NCI-H146 (cell line): ENCODE measurements at regions not wholly inside any gene's neighbourhood (a gene's known extent, or its start where the extent isn't known, plus 50 kb on each side); places are given as distances from the start of the nearest gene placed in this dataset.

Experiments used
- DNase-seq: peaks from one replicate; lab custom pipeline; 2025; lab: John Stamatoyannopoulos, UW

- peak; percentile 15 for DNase-seq
Measured at GRCh38 chr11:23680488-23681230, 816.2 kb upstream of the LUZP2 start.

GRCh38 chr11:23684701-23685100, 812.2 kb upstream of the LUZP2 start:
- no peak for DNase-seq

GRCh38 chr11:23687991-23688390, 808.9 kb upstream of the LUZP2 start:
- no peak for DNase-seq

GRCh38 chr11:23688411-23688810, 808.4 kb upstream of the LUZP2 start:
- no peak for DNase-seq

- no peak for DNase-seq
Measured at GRCh38 chr11:23688835-23689234, 808.0 kb upstream of the LUZP2 start.

- DNase-seq, result no peak
Measured at GRCh38 chr11:23696688-23697415, 800.0 kb upstream of the LUZP2 start.

- DNase-seq, result no peak
Measured at GRCh38 chr11:23704183-23704582, 792.7 kb upstream of the LUZP2 start.

- no peak for DNase-seq
Measured at GRCh38 chr11:23711981-23712380, 784.9 kb upstream of the LUZP2 start.

- DNase-seq, result no peak
Measured at GRCh38 chr11:23719016-23719415, 777.8 kb upstream of the LUZP2 start.

GRCh38 chr11:23723861-23724260, 773.0 kb upstream of the LUZP2 start:
- DNase-seq, result no peak

- DNase-seq, result no peak
Measured at GRCh38 chr11:23725752-23726151, 771.1 kb upstream of the LUZP2 start.

GRCh38 chr11:23727387-23727786, 769.5 kb upstream of the LUZP2 start:
- no peak for DNase-seq

- DNase-seq, result no peak
Measured at GRCh38 chr11:23727794-23728193, 769.1 kb upstream of the LUZP2 start.

GRCh38 chr11:23729088-23729487, 767.8 kb upstream of the LUZP2 start:
- DNase-seq, result no peak

- peak; percentile 56 for DNase-seq
Measured at GRCh38 chr11:23730307-23730998, 766.4 kb upstream of the LUZP2 start.

GRCh38 chr11:23732026-23732425, 764.8 kb upstream of the LUZP2 start:
- no peak for DNase-seq

GRCh38 chr11:23746896-23747295, 750.0 kb upstream of the LUZP2 start:
- DNase-seq, result no peak

GRCh38 chr11:23749762-23750430, 747.0 kb upstream of the LUZP2 start:
- DNase-seq, result no peak

GRCh38 chr11:23751280-23751679, 745.6 kb upstream of the LUZP2 start:
- no peak for DNase-seq

- DNase-seq, result no peak
Measured at GRCh38 chr11:23755076-23755475, 741.8 kb upstream of the LUZP2 start.

GRCh38 chr11:23755769-23756168, 741.1 kb upstream of the LUZP2 start:
- no peak for DNase-seq

- no peak for DNase-seq
Measured at GRCh38 chr11:23759489-23759888, 737.4 kb upstream of the LUZP2 start.
